Hepatocyte (in vitro differentiated cells): ENCODE measurements at regions not wholly inside any gene's neighbourhood (a gene's known extent, or its start where the extent isn't known, plus 50 kb on each side); places are given as distances from the start of the nearest gene placed in this dataset.

Source experiments
- DNase-seq: peaks from one replicate; pipeline ENCODE4 v3.0.0-alpha.2; 2016; ENCODE audit warnings: low spot score
- H2AFZ ChIP-seq: fragments of 200-600 bp; sonication (generic); 2 replicates; pipeline ENCODE4 v1.6.0; 2016; ENCODE audit warnings: antibody characterized with exemption, mild to moderate bottlenecking
- H3K27ac ChIP-seq: fragments of 200-600 bp; sonication (generic); 2 replicates; pipeline ENCODE4 v1.5.1; 2016; ENCODE audit warnings: mild to moderate bottlenecking
- H3K27me3 ChIP-seq: fragments of 200-600 bp; sonication (generic); 2 replicates; pipeline ENCODE4 v1.6.1; 2016
- H3K36me3 ChIP-seq: fragments of 200-600 bp; sonication (generic); replicated peaks from 2 replicates; pipeline ENCODE4 v1.5.1; 2016; ENCODE audit warnings: low read depth; ENCODE audit not compliant: insufficient read depth
- H3K4me1 ChIP-seq: fragments of 200-600 bp; sonication (generic); 2 replicates; pipeline ENCODE4 v1.5.1; 2016; ENCODE audit warnings: mild to moderate bottlenecking, moderate library complexity; ENCODE audit not compliant: insufficient read depth
- H3K4me2 ChIP-seq: fragments of 200-600 bp; sonication (generic); 2 replicates; pipeline ENCODE4 v1.6.0; 2016
- H3K4me3 ChIP-seq: fragments of 200-600 bp; sonication (generic); 2 replicates; pipeline ENCODE4 v1.5.1; 2016; ENCODE audit warnings: mild to moderate bottlenecking
- H3K79me2 ChIP-seq: fragments of 200-600 bp; sonication (generic); 2 replicates; pipeline ENCODE4 v1.6.0; 2017; ENCODE audit warnings: mild to moderate bottlenecking
- H3K9me2 ChIP-seq: fragments of 200-600 bp; sonication (generic); replicated peaks from 2 replicates; pipeline ENCODE4 v1.6.0; 2017; ENCODE audit warnings: mild to moderate bottlenecking; ENCODE audit not compliant: insufficient read depth
- H3K9me3 ChIP-seq: fragments of 200-600 bp; sonication (generic); 2 replicates; pipeline ENCODE4 v1.5.1; 2016; ENCODE audit warnings: low read depth, mild to moderate bottlenecking
- H4K20me1 ChIP-seq: fragments of 200-600 bp; sonication (generic); 2 replicates; pipeline ENCODE4 v1.6.0; 2016; ENCODE audit warnings: mild to moderate bottlenecking; ENCODE audit not compliant: insufficient read depth, poor library complexity, severe bottlenecking
- EZH2 ChIP-seq: fragments of 200-600 bp; sonication (generic); IDR thresholded peaks from 2 replicates; pipeline ENCODE4 v1.6.1; 2016; ENCODE audit warnings: antibody characterized with exemption, mild to moderate bottlenecking, borderline replicate concordance
- EZH2phosphoT487 ChIP-seq: fragments of 200-600 bp; sonication (generic); IDR thresholded peaks from one replicate; pipeline ENCODE4 v1.6.1; 2018; ENCODE audit warnings: antibody characterized with exemption, mild to moderate bottlenecking, low read depth, moderate library complexity; ENCODE audit not compliant: unreplicated experiment, severe bottlenecking
- WGBS: methylation state at CpG from one replicate; pipeline ENCODE4 v1.1.6; 2016; ENCODE audit warnings: low lambda C conversion rate; ENCODE audit errors: missing lambda C conversion rate; 5-methylcytosine and 5-hydroxymethylcytosine counted together
- TF ChIP-seq, protein P1 (sequence below): fragments of 200-600 bp; sonication (generic); IDR thresholded peaks from 2 replicates; pipeline ENCODE4 v1.5.1; 2016; ENCODE audit warnings: antibody characterized with exemption, mild to moderate bottlenecking; ENCODE audit not compliant: poor library complexity

GRCh38 chr5:27158775-27159174 is 120.4 kb upstream of the CDH9 start:
- H3K27ac ChIP-seq: no peak overlapping the region
- WGBS: 57% methylated on average over 1 of the region's 1 CpG
- no peaks in the 10 kb centered on the region for H3K79me2 ChIP-seq
- TF ChIP-seq EZH2 (no peak), EZH2phosphoT487 (no peak)
- TF ChIP-seq, protein P1, sequence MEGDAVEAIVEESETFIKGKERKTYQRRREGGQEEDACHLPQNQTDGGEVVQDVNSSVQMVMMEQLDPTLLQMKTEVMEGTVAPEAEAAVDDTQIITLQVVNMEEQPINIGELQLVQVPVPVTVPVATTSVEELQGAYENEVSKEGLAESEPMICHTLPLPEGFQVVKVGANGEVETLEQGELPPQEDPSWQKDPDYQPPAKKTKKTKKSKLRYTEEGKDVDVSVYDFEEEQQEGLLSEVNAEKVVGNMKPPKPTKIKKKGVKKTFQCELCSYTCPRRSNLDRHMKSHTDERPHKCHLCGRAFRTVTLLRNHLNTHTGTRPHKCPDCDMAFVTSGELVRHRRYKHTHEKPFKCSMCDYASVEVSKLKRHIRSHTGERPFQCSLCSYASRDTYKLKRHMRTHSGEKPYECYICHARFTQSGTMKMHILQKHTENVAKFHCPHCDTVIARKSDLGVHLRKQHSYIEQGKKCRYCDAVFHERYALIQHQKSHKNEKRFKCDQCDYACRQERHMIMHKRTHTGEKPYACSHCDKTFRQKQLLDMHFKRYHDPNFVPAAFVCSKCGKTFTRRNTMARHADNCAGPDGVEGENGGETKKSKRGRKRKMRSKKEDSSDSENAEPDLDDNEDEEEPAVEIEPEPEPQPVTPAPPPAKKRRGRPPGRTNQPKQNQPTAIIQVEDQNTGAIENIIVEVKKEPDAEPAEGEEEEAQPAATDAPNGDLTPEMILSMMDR: no peak
- H3K36me3 ChIP-seq: no peaks in the 10 kb centered on the region
- H3K4me2 ChIP-seq: no peak overlapping the region
- no peaks in the 10 kb centered on the region for H3K27me3 ChIP-seq
- H4K20me1 ChIP-seq: no peaks in the 10 kb centered on the region
- H3K4me3 ChIP-seq: no peak overlapping the region
- no peaks in the 10 kb centered on the region for H3K4me1 ChIP-seq
- DNase-seq: no peak
- no peaks in the 10 kb centered on the region for H3K9me3 ChIP-seq
- no peak overlapping the region for H2AFZ ChIP-seq
- no peaks in the 10 kb centered on the region for H3K9me2 ChIP-seq

DNA sequence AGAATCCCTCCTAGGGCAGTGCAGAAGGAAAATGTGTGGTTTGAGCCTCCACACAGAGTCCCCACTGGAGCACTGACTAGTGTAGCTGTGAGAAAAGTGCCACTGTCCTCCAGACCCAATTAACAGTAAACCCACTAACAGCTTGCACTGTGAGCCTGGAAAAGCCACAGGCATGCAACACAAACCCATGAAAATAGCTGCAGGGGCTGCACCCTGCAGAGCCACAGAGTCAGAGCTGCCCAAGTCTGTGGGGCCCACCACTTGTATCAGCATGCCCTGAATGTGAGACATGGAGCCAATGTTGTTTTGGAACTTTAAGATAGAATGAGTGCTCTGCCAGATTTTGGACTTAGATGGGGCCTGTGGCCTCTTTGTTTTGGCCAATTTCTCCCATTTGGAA is 119.8 kb upstream of the CDH9 start:
- Histone ChIP-seq H3K27me3 (no peaks in the 10 kb centered on the region), H3K36me3 (no peaks in the 10 kb centered on the region), H2AFZ (no peak overlapping the region), H3K27ac (no peak overlapping the region), H3K79me2 (no peaks in the 10 kb centered on the region), H3K9me2 (no peaks in the 10 kb centered on the region), H4K20me1 (no peaks in the 10 kb centered on the region), H3K9me3 (no peaks in the 10 kb centered on the region), H3K4me3 (no peak overlapping the region), H3K4me1 (no peaks in the 10 kb centered on the region), H3K4me2 (no peak overlapping the region)
- TF ChIP-seq EZH2phosphoT487: no peak
- TF ChIP-seq, protein P1: no peak
- no peak for TF ChIP-seq EZH2
- no peak for DNase-seq

DNA sequence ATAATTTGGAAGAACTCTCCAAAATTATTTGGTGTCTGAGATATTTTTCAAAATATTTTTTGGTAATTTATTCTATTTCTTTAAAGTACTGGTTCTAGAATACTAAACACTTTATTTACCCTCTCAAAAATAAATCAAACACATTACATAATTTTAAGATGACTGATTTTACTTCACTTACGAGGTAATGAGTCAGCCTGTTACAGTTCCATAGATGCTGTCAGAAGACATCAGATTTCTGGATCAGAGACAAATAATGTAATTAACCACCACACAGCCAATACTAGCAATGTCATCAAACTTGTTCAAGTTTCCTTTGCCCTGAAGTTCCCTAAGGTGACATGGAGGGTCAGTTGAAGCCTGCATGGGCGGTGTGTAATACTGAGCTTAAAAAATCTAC is 106.1 kb upstream of the CDH9 start:
- no peaks in the 10 kb centered on the region for H3K4me1 ChIP-seq
- TF ChIP-seq EZH2 (no peak), EZH2phosphoT487 (no peak)
- TF ChIP-seq, protein P1: no peak
- H3K79me2 ChIP-seq: no peaks in the 10 kb centered on the region
- H4K20me1 ChIP-seq: no peaks in the 10 kb centered on the region
- H3K4me2 ChIP-seq: no peak overlapping the region
- no peaks in the 10 kb centered on the region for H3K9me3 ChIP-seq
- no peaks in the 10 kb centered on the region for H3K36me3 ChIP-seq
- no peak overlapping the region for H2AFZ ChIP-seq
- no peak for DNase-seq
- H3K9me2 ChIP-seq: no peaks in the 10 kb centered on the region
- H3K27ac ChIP-seq: no peak overlapping the region
- H3K27me3 ChIP-seq: no peaks in the 10 kb centered on the region
- WGBS: 91% methylated on average over 2 of the region's 2 CpGs
- no peak overlapping the region for H3K4me3 ChIP-seq

GRCh38 chr5:27140831-27141230 is 102.4 kb upstream of the CDH9 start:
- no peak for DNase-seq
- Histone ChIP-seq H3K4me3 (no peak overlapping the region), H3K4me1 (no peaks in the 10 kb centered on the region), H3K27me3 (no peaks in the 10 kb centered on the region), H3K9me2 (no peaks in the 10 kb centered on the region), H4K20me1 (no peaks in the 10 kb centered on the region), H3K79me2 (no peaks in the 10 kb centered on the region), H3K4me2 (no peak overlapping the region), H2AFZ (no peak overlapping the region), H3K27ac (no peak overlapping the region), H3K9me3 (no peaks in the 10 kb centered on the region), H3K36me3 (no peaks in the 10 kb centered on the region)
- TF ChIP-seq EZH2phosphoT487 (no peak), EZH2 (no peak)
- TF ChIP-seq, protein P1: no peak
- WGBS: 78% methylated on average over 1 of the region's 1 CpG
